Suprapubic skin (tissue), 4 donors: ENCODE measurements at regions not wholly inside any gene's neighbourhood (a gene's known extent, or its start where the extent isn't known, plus 50 kb on each side); places are given as distances from the start of the nearest gene placed in this dataset.

ENCODE experiments used
- CTCF ChIP-seq, 2 donors: fragments of 200-600 bp in 1 of 2; fragments of 450-650 bp in 1 of 2; sonication (generic) in 1 of 2; IDR thresholded peaks; one replicate each; pipeline ENCODE4 v1.5.1; 2016 to 2019; ENCODE audit warnings: antibody characterized with exemption in 2 of 2, mild to moderate bottlenecking in 1 of 2, moderate library complexity in 1 of 2
- EP300 ChIP-seq: sonication (generic); formaldehyde crosslinking; IDR thresholded peaks from one replicate; pipeline ENCODE4 v1.6.1; 2017; ENCODE audit warnings: antibody characterized with exemption
- POLR2A ChIP-seq, 2 donors: fragments of 450-650 bp; IDR thresholded peaks; one replicate each; pipeline ENCODE4 v1.6.1; 2017; ENCODE audit warnings: antibody characterized with exemption in 2 of 2, mild to moderate bottlenecking in 2 of 2, moderate library complexity in 2 of 2
- POLR2AphosphoS5 ChIP-seq, 3 donors: sonication (generic); formaldehyde crosslinking; IDR thresholded peaks; one replicate each; pipeline ENCODE4 v1.6.1; 2017; ENCODE audit warnings: antibody characterized with exemption in 3 of 3

GRCh38 chr22:48899523-48900326 lies 927.9 kb downstream of the BRD1 start:
- TF ChIP-seq POLR2A (IDR thresholded peaks at IDR 0.05): no peak
- no peak for TF ChIP-seq CTCF (IDR thresholded peaks at IDR 0.05)
- TF ChIP-seq POLR2AphosphoS5 (IDR thresholded peaks at IDR 0.05): no peak
- TF ChIP-seq EP300: no peak
